Thoracic aorta (tissue), 2 donors: ENCODE measurements at regions not wholly inside any gene's neighbourhood (a gene's known extent, or its start where the extent isn't known, plus 50 kb on each side); places are given as distances from the start of the nearest gene placed in this dataset.

Source experiments
- ATAC-seq: fragments of 150-250 bp; one replicate; pipeline ENCODE4 v1.8.0; 2017; ENCODE audit warnings: low read depth; ENCODE audit not compliant: insufficient number of reproducible peaks, low FRiP score
- DNase-seq: peaks from one replicate; pipeline ENCODE4 v3.0.0-alpha.2; 2020; ENCODE audit warnings: low spot score
- H3K27ac ChIP-seq, 2 donors: fragments of 200-600 bp; sonication (generic); 1 replicate in 1 of 2; 2 replicates in 1 of 2; pipeline ENCODE4 v1.5.1; 2016; ENCODE audit warnings: mild to moderate bottlenecking in 2 of 2, moderate library complexity in 2 of 2
- H3K27me3 ChIP-seq: fragments of 200-600 bp; sonication (generic); replicated peaks from 2 replicates; pipeline ENCODE4 v1.6.0; 2016; ENCODE audit warnings: mild to moderate bottlenecking; ENCODE audit not compliant: insufficient read depth
- H3K36me3 ChIP-seq: fragments of 200-600 bp; sonication (generic); one replicate; pipeline ENCODE4 v1.5.1; 2016
- H3K4me1 ChIP-seq, 2 donors: fragments of 200-600 bp; sonication (generic); 1 replicate in 1 of 2; 2 replicates in 1 of 2; pipeline versions ENCODE4 v1.5.1 to v1.6.0; 2016; ENCODE audit warnings: low read depth in 2 of 2, mild to moderate bottlenecking in 1 of 2; ENCODE audit not compliant: control insufficient read depth in 1 of 2
- H3K4me3 ChIP-seq: fragments of 200-600 bp; sonication (generic); 2 replicates; pipeline ENCODE4 v1.5.1; 2016; ENCODE audit warnings: mild to moderate bottlenecking
- H3K9me3 ChIP-seq: fragments of 200-600 bp; sonication (generic); 2 replicates; pipeline ENCODE4 v1.5.1; 2016
- TF ChIP-seq, protein P1 (sequence below): fragments of 200-600 bp; sonication (generic); IDR thresholded peaks from one replicate; pipeline ENCODE4 v1.5.1; 2019; ENCODE audit warnings: antibody characterized with exemption

DNA sequence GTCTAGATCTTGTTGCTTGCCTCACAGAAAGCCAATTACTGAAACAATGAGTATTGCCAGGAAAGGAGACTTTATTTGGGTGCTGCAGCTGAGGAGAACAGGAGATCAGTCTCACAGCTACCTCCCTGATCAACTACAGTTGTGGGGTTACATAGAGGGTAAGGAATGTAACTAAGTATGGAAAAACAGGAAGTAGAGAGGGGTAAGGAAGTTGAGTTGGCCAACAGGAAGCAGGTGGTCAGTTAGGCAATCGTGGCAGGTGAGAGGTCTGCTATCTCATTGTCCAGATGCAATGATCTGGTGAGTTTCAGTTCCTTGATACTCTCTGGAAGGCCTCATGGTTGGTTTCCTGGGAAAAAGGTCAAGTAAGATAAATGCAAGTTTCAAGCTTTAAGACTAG is 333.1 kb upstream of the GOT2 start:
- H3K27me3 ChIP-seq: no peaks in the 10 kb centered on the region
- no peaks in the 10 kb centered on the region for H3K36me3 ChIP-seq
- ATAC-seq (no peak), DNase-seq (no peak)
- H3K4me1 ChIP-seq: no peaks in the 10 kb centered on the region
- H3K27ac ChIP-seq: no peak overlapping the region
- TF ChIP-seq, protein P1, sequence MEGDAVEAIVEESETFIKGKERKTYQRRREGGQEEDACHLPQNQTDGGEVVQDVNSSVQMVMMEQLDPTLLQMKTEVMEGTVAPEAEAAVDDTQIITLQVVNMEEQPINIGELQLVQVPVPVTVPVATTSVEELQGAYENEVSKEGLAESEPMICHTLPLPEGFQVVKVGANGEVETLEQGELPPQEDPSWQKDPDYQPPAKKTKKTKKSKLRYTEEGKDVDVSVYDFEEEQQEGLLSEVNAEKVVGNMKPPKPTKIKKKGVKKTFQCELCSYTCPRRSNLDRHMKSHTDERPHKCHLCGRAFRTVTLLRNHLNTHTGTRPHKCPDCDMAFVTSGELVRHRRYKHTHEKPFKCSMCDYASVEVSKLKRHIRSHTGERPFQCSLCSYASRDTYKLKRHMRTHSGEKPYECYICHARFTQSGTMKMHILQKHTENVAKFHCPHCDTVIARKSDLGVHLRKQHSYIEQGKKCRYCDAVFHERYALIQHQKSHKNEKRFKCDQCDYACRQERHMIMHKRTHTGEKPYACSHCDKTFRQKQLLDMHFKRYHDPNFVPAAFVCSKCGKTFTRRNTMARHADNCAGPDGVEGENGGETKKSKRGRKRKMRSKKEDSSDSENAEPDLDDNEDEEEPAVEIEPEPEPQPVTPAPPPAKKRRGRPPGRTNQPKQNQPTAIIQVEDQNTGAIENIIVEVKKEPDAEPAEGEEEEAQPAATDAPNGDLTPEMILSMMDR: no peak
- H3K4me3 ChIP-seq: no peak overlapping the region
- H3K9me3 ChIP-seq: no peaks in the 10 kb centered on the region

GRCh38 chr16:59060207-59060606 is 326.1 kb upstream of the GOT2 start:
- Histone ChIP-seq H3K27ac (no peak overlapping the region), H3K36me3 (no peaks in the 10 kb centered on the region), H3K27me3 (no peaks in the 10 kb centered on the region), H3K4me1 (no peaks in the 10 kb centered on the region), H3K9me3 (no peaks in the 10 kb centered on the region), H3K4me3 (no peak overlapping the region)
- DNase-seq (no peak), ATAC-seq (no peak)
- TF ChIP-seq, protein P1: no peak

GRCh38 chr16:59058250-59058649 is 324.1 kb upstream of the GOT2 start:
- no peaks in the 10 kb centered on the region for H3K9me3 ChIP-seq
- no peak overlapping the region for H3K27ac ChIP-seq
- ATAC-seq (no peak), DNase-seq (no peak)
- no peaks in the 10 kb centered on the region for H3K27me3 ChIP-seq
- TF ChIP-seq, protein P1: no peak
- H3K36me3 ChIP-seq: no peaks in the 10 kb centered on the region
- H3K4me3 ChIP-seq: no peak overlapping the region
- no peaks in the 10 kb centered on the region for H3K4me1 ChIP-seq

- DNase-seq: no peak
These were observed 319.8 kb upstream of the GOT2 start for GRCh38 chr16:59053911-59054310.

DNA sequence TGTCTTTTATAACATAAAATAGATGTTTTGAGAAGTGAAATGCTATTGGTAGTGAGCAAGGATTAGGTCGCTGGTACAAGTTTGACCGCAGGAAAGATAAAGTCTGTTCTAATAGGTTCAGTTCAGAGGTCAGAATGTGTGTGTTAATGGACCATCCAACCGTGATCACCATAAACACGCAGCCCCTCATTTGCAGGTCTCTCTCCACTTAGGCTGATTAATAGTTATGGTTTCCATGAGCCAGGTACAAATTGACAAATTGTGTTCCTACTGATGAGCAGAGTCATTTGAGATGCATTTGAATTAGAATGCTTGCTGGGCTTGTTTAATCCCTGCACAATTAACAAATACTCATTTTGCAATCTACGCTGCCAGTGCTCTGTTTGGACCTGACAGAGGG is 318.1 kb upstream of the GOT2 start:
- H3K36me3 ChIP-seq: no peaks in the 10 kb centered on the region
- no peak overlapping the region for H3K4me3 ChIP-seq
- no peak overlapping the region for H3K27ac ChIP-seq
- TF ChIP-seq, protein P1: no peak
- H3K4me1 ChIP-seq: no peaks in the 10 kb centered on the region
- ATAC-seq (no peak), DNase-seq (no peak)
- H3K27me3 ChIP-seq: no peaks in the 10 kb centered on the region
- H3K9me3 ChIP-seq: no peaks in the 10 kb centered on the region

More at GRCh38 chr16:59053911-59054310, 319.8 kb upstream of the GOT2 start:
- no peak for ATAC-seq
- Histone ChIP-seq H3K4me3 (no peak overlapping the region), H3K9me3 (no peaks in the 10 kb centered on the region), H3K36me3 (no peaks in the 10 kb centered on the region), H3K27me3 (no peaks in the 10 kb centered on the region), H3K4me1 (no peaks in the 10 kb centered on the region), H3K27ac (no peak overlapping the region)
- TF ChIP-seq, protein P1: no peak
